GM19438 (cell line): ENCODE measurements at regions not wholly inside any gene's neighbourhood (a gene's known extent, or its start where the extent isn't known, plus 50 kb on each side); places are given as distances from the start of the nearest gene placed in this dataset.

Source experiments
- ATAC-seq: cut with Tn5 transposase; IDR thresholded peaks from one replicate; pipeline ENCODE4 v1.9.1; 2021; ENCODE audit warnings: low read depth; ENCODE audit not compliant: unreplicated experiment

- no peak for ATAC-seq
Observed at GRCh38 chr12:19038209-19038608, 91.3 kb upstream of the PLEKHA5 start.

- no peak for ATAC-seq
Observed at GRCh38 chr12:19039515-19039914, 90.0 kb upstream of the PLEKHA5 start.

- no peak for ATAC-seq
Observed at GRCh38 chr12:19042221-19042620, 87.3 kb upstream of the PLEKHA5 start.

- ATAC-seq: no peak
Observed at GRCh38 chr12:19044430-19044829, 85.1 kb upstream of the PLEKHA5 start.

- ATAC-seq: no peak
Observed at GRCh38 chr12:19044891-19045290, 84.6 kb upstream of the PLEKHA5 start.

- no peak for ATAC-seq
Observed at GRCh38 chr12:19045426-19045825, 84.1 kb upstream of the PLEKHA5 start.

- ATAC-seq: no peak
Observed at GRCh38 chr12:19048943-19049342, 80.6 kb upstream of the PLEKHA5 start.

- ATAC-seq: no peak
Observed at GRCh38 chr12:19052689-19053088, 76.8 kb upstream of the PLEKHA5 start.

- no peak for ATAC-seq
Observed at GRCh38 chr12:19053218-19053617, 76.3 kb upstream of the PLEKHA5 start.

- ATAC-seq: no peak
Observed at GRCh38 chr12:19054035-19054434, 75.5 kb upstream of the PLEKHA5 start.

- ATAC-seq: no peak
Observed at GRCh38 chr12:19055589-19055988, 73.9 kb upstream of the PLEKHA5 start.

- no peak for ATAC-seq
Observed at GRCh38 chr12:19058235-19059021, 71.1 kb upstream of the PLEKHA5 start.

GRCh38 chr12:19064713-19065112, 64.8 kb upstream of the PLEKHA5 start:
- ATAC-seq: no peak

GRCh38 chr12:19065223-19065622, 64.3 kb upstream of the PLEKHA5 start:
- no peak for ATAC-seq

GRCh38 chr12:19065871-19066270, 63.7 kb upstream of the PLEKHA5 start:
- no peak for ATAC-seq

GRCh38 chr12:19066475-19067001, 63.0 kb upstream of the PLEKHA5 start:
- no peak for ATAC-seq

GRCh38 chr12:19068137-19068536, 61.4 kb upstream of the PLEKHA5 start:
- ATAC-seq: no peak

GRCh38 chr12:19070341-19070740, 59.2 kb upstream of the PLEKHA5 start:
- ATAC-seq: no peak

GRCh38 chr12:19074700-19075099, 54.8 kb upstream of the PLEKHA5 start:
- ATAC-seq: no peak

- ATAC-seq: no peak
Observed at GRCh38 chr12:19075711-19076340, 53.7 kb upstream of the PLEKHA5 start.
